Testis (tissue), 2 donors: ENCODE measurements at regions not wholly inside any gene's neighbourhood (a gene's known extent, or its start where the extent isn't known, plus 50 kb on each side); places are given as distances from the start of the nearest gene placed in this dataset.
"Not testable (repeated sequence)": the region's sequence is repeated elsewhere in the genome, so short reads cannot be mapped to it uniquely, and the experiment has no call there.

Experiments used
- DNase-seq: peaks from one replicate; pipeline ENCODE4 v3.0.0-alpha.2; 2019
- H3K27ac ChIP-seq, 2 donors: fragments of 200-600 bp; sonication (generic); one replicate each; pipeline ENCODE4 v1.5.1; 2019
- H3K27me3 ChIP-seq: fragments of 200-600 bp; sonication (generic); one replicate; pipeline ENCODE4 v1.5.1; 2019
- H3K36me3 ChIP-seq: fragments of 200-600 bp; sonication (generic); one replicate; pipeline ENCODE4 v1.5.1; 2017; ENCODE audit warnings: low read depth; ENCODE audit errors: missing control alignments
- H3K4me1 ChIP-seq: fragments of 200-600 bp; sonication (generic); one replicate; pipeline ENCODE4 v1.5.1; 2019
- H3K4me3 ChIP-seq, 2 donors: fragments of 200-600 bp; sonication (generic); one replicate each; pipeline ENCODE4 v1.5.1; 2017 to 2019
- H3K9me3 ChIP-seq: fragments of 200-600 bp; sonication (generic); one replicate; pipeline ENCODE4 v1.5.1; 2017
- CTCF ChIP-seq, 3 experiments: fragments of 450-650 bp in 2 of 3; fragments of 200-600 bp in 1 of 3; sonication (generic) in 1 of 3; IDR thresholded peaks; one replicate each; pipeline ENCODE4 v1.5.1; 2016 to 2019; ENCODE audit warnings: antibody characterized with exemption in 3 of 3, mild to moderate bottlenecking in 2 of 3, moderate library complexity in 1 of 3
- POLR2A ChIP-seq: fragments of 450-650 bp; IDR thresholded peaks from one replicate; pipeline ENCODE4 v1.6.1; 2017; ENCODE audit warnings: antibody characterized with exemption, mild to moderate bottlenecking, moderate library complexity
- WGBS, 2 donors: methylation state at CpG; one replicate each; pipeline ENCODE4 v1.1.5; 2018; 5-methylcytosine and 5-hydroxymethylcytosine counted together
- intact Hi-C: fragments of 100-400 bp; cut with DNase I; formaldehyde crosslinking; loops from one replicate; pipeline ENCODE4 v1.15.1; 2023; ENCODE audit warnings: low total_unique reads

GRCh38 chr3:198096015-198096414 is 136.0 kb downstream of the LMLN start:
- Histone ChIP-seq H3K4me1 (no peaks in the 10 kb centered on the region), H3K27me3 (no peaks in the 10 kb centered on the region), H3K9me3 (no peaks in the 10 kb centered on the region), H3K27ac (no peak overlapping the region), H3K4me3 (no peak overlapping the region), H3K36me3 (no peaks in the 10 kb centered on the region)
- intact Hi-C loops, result no loop called here
- DNase-seq, result no peak
- TF ChIP-seq CTCF (IDR thresholded peaks at IDR 0.05) (no peak), POLR2A (no peak)

- no peaks in the 10 kb centered on the region for H3K27me3 ChIP-seq
- no peaks in the 10 kb centered on the region for H3K9me3 ChIP-seq
- no peak overlapping the region for H3K4me3 ChIP-seq
- TF ChIP-seq POLR2A (no peak), CTCF (IDR thresholded peaks at IDR 0.05) (no peak)
- 63 to 74% methylated on average over 7 of the region's 7 CpGs for WGBS, 2 donors
- H3K27ac ChIP-seq, result no peak overlapping the region
- intact Hi-C loops, result no loop called here
- no peak for DNase-seq
- no peaks in the 10 kb centered on the region for H3K4me1 ChIP-seq
- H3K36me3 ChIP-seq, result no peaks in the 10 kb centered on the region
Measured at GRCh38 chr3:198097048-198097447, 137.0 kb downstream of the LMLN start.

- H3K36me3 ChIP-seq, H3K4me1 ChIP-seq, H3K9me3 ChIP-seq, H3K27ac ChIP-seq, intact Hi-C loops, H3K4me3 ChIP-seq, DNase-seq, H3K27me3 ChIP-seq: not testable (repeated sequence)
- 45 to 55% methylated on average over 9 of the region's 9 CpGs for WGBS, 2 donors
Measured at GRCh38 chr3:198098661-198099081, 138.7 kb downstream of the LMLN start.

- H3K9me3 ChIP-seq, H3K4me1 ChIP-seq, H3K27ac ChIP-seq, DNase-seq, H3K4me3 ChIP-seq, H3K27me3 ChIP-seq, intact Hi-C loops, H3K36me3 ChIP-seq: not testable (repeated sequence)
- WGBS, 2 donors, result 39 to 53% methylated on average over 8 to 10 of the region's 10 CpGs
Measured at GRCh38 chr3:198103070-198103469, 143.1 kb downstream of the LMLN start.

- Histone ChIP-seq H3K4me1 (no peaks in the 10 kb centered on the region), H3K27ac (no peak overlapping the region), H3K36me3 (no peaks in the 10 kb centered on the region), H3K4me3 (no peak overlapping the region), H3K27me3 (no peaks in the 10 kb centered on the region), H3K9me3 (no peaks in the 10 kb centered on the region)
- intact Hi-C loops, result no loop called here
- no peak for DNase-seq
- TF ChIP-seq CTCF (IDR thresholded peaks at IDR 0.05), result no peak
- no peak for TF ChIP-seq POLR2A
- 68 to 78% methylated on average over 4 of the region's 4 CpGs for WGBS, 2 donors
Measured at GRCh38 chr3:198106265-198106664, 146.2 kb downstream of the LMLN start.

GRCh38 chr3:198107840-198108734 is 148.1 kb downstream of the LMLN start:
- 7 to 15% methylated on average over 6 of the region's 6 CpGs for WGBS, 2 donors
- no peak for DNase-seq
- Histone ChIP-seq H3K36me3 (no peaks in the 10 kb centered on the region), H3K9me3 (no peaks in the 10 kb centered on the region), H3K4me3 (no peak overlapping the region), H3K27ac (no peak overlapping the region), H3K27me3 (peaks cover 1% of the 10 kb centered on the region), H3K4me1 (no peaks in the 10 kb centered on the region)
- no peak for TF ChIP-seq POLR2A
- TF ChIP-seq CTCF (IDR thresholded peaks at IDR 0.05), result no peak
- intact Hi-C loops, result no loop called here
